HUES64 (cell line): ENCODE measurements at regions not wholly inside any gene's neighbourhood (a gene's known extent, or its start where the extent isn't known, plus 50 kb on each side); places are given as distances from the start of the nearest gene placed in this dataset.
"Not testable (repeated sequence)": the region's sequence is repeated elsewhere in the genome, so short reads cannot be mapped to it uniquely, and the experiment has no call there.

Source experiments
- H3K27ac ChIP-seq: 2 replicates; pipeline ENCODE4 v1.7.0; 2013; ENCODE audit warnings: low read depth, low read length, inconsistent platforms
- H3K27me3 ChIP-seq: 2 replicates; pipeline ENCODE4 v1.6.1; 2013; ENCODE audit warnings: mild to moderate bottlenecking, low read length; ENCODE audit not compliant: insufficient read depth
- H3K36me3 ChIP-seq: 2 replicates; pipeline ENCODE4 v1.6.1; 2013; ENCODE audit warnings: mild to moderate bottlenecking, low read length; ENCODE audit not compliant: insufficient read depth
- H3K4me1 ChIP-seq: 2 replicates; pipeline ENCODE4 v1.6.1; 2013; ENCODE audit warnings: mild to moderate bottlenecking, low read length, moderate library complexity; ENCODE audit not compliant: insufficient read depth
- H3K4me3 ChIP-seq: 2 replicates; pipeline ENCODE4 v1.5.1; 2013; ENCODE audit warnings: mild to moderate bottlenecking, low read length, moderate library complexity
- H3K9ac ChIP-seq: 2 replicates; pipeline ENCODE4 v1.6.1; 2013; ENCODE audit warnings: mild to moderate bottlenecking, low read depth, low read length
- H3K9me3 ChIP-seq: 2 replicates; pipeline ENCODE4 v1.6.1; 2013; ENCODE audit warnings: low read depth, low read length; ENCODE audit not compliant: insufficient read depth
- WGBS: fragments of 150-250, 120-280 bp; methylation state at CpG from one replicate; pipeline ENCODE4 v1.1.7; 2013; ENCODE audit warnings: missing lambda C conversion rate; 5-methylcytosine and 5-hydroxymethylcytosine counted together

DNA sequence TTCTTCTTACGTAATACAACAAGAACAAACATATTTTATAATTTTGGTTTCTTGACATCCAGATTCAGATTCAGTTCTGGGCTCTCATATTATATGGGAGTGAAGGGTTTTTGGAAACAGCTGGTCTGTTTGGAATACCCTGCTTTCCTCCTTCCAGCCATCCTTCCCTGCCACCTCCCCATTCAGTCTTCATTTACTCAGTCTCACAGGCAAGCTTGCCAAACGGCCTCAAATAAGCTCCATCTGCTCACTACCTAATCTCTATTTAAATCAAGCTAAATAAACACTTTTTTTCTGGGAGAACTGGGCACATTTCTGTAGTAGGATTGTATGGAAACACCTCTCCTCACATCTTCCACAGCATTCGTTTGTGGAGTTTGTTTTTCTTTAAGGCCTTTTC is 147.5 kb downstream of the RND3 start:
- Histone ChIP-seq H3K9me3 (no peaks in the 10 kb centered on the region), H3K27me3 (no peaks in the 10 kb centered on the region), H3K4me3 (no peak overlapping the region), H3K36me3 (no peaks in the 10 kb centered on the region), H3K9ac (no peak overlapping the region), H3K4me1 (peaks cover 7% of the 10 kb centered on the region), H3K27ac (no peak overlapping the region)
- 72% methylated on average over 1 of the region's 3 CpGs for WGBS

DNA sequence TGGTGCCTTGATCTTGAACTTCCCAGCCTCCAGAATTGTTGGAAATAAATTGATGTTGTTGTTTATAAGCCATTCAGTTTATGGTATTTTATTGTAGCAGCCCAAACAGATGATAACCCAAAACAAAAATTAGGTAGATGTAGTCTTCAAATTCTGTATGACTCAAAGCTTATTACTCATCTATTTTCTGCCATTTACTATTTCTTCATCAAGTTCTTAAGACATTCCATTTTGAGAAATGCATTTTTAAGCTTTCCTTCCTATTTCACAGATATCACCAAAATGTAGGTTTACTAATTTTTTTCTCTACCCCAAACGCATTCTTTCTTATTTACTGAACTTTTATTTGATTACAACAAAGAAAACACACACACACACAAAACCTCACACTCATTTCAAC is 148.2 kb downstream of the RND3 start:
- Histone ChIP-seq H3K36me3 (no peaks in the 10 kb centered on the region), H3K27me3 (no peaks in the 10 kb centered on the region), H3K4me1 (peaks cover 7% of the 10 kb centered on the region), H3K9ac (no peak overlapping the region), H3K4me3 (no peak overlapping the region), H3K9me3 (no peaks in the 10 kb centered on the region), H3K27ac (no peak overlapping the region)
- WGBS: 88% methylated on average over 1 of the region's 1 CpG

- Histone ChIP-seq H3K27ac (no peak overlapping the region), H3K9me3 (no peaks in the 10 kb centered on the region), H3K4me1 (peaks cover 9% of the 10 kb centered on the region), H3K9ac (no peak overlapping the region), H3K27me3 (no peaks in the 10 kb centered on the region), H3K4me3 (no peak overlapping the region), H3K36me3 (no peaks in the 10 kb centered on the region)
- no CpG with 5 or more reads among the region's 1 CpG for WGBS
Observed at GRCh38 chr2:150335596-150335995, 151.9 kb downstream of the RND3 start.

- Histone ChIP-seq H3K9ac (no peak overlapping the region), H3K9me3 (no peaks in the 10 kb centered on the region), H3K4me3 (no peak overlapping the region), H3K36me3 (no peaks in the 10 kb centered on the region), H3K27me3 (no peaks in the 10 kb centered on the region), H3K27ac (no peak overlapping the region), H3K4me1 (peaks cover 10% of the 10 kb centered on the region)
- WGBS: 97% methylated on average over 2 of the region's 2 CpGs
Observed at GRCh38 chr2:150332383-150332782, 155.1 kb downstream of the RND3 start.

GRCh38 chr2:150327564-150328489 is 159.6 kb downstream of the RND3 start:
- 80% methylated on average over 14 of the region's 14 CpGs for WGBS
- Histone ChIP-seq H3K9ac (peak overlapping the region; percentile 12; the same call in 1 of the 2 replicates), H3K9me3 (no peaks in the 10 kb centered on the region), H3K36me3 (no peaks in the 10 kb centered on the region), H3K4me1 (peaks cover 14% of the 10 kb centered on the region), H3K4me3 (no peak overlapping the region), H3K27me3 (no peaks in the 10 kb centered on the region), H3K27ac (0 out of 2 replicates have a peak overlapping the region, but pooled peaks have one; percentile 4)

- Histone ChIP-seq H3K4me3 (no peak overlapping the region), H3K27me3 (no peaks in the 10 kb centered on the region), H3K4me1 (peaks cover 22% of the 10 kb centered on the region), H3K9ac (no peak overlapping the region), H3K9me3 (no peaks in the 10 kb centered on the region), H3K27ac (no peak overlapping the region), H3K36me3 (no peaks in the 10 kb centered on the region)
- 98% methylated on average over 6 of the region's 6 CpGs for WGBS
Observed at GRCh38 chr2:150325656-150326314, 161.7 kb downstream of the RND3 start.

GRCh38 chr2:150323071-150323470 is 164.4 kb downstream of the RND3 start:
- H3K27me3 ChIP-seq, H3K4me3 ChIP-seq, H3K27ac ChIP-seq, H3K36me3 ChIP-seq, H3K9ac ChIP-seq, H3K9me3 ChIP-seq: not testable (repeated sequence)
- H3K4me1 ChIP-seq: peaks cover 18% of the 10 kb centered on the region

GRCh38 chr2:150320608-150321007 is 166.9 kb downstream of the RND3 start:
- no peak overlapping the region for H3K27ac ChIP-seq
- H3K4me1 ChIP-seq: peaks cover 8% of the 10 kb centered on the region
- H3K9me3 ChIP-seq: 0 out of 2 replicates have a peak, but pooled peaks cover 3% of the 10 kb centered on the region
- no peak overlapping the region for H3K4me3 ChIP-seq
- no peaks in the 10 kb centered on the region for H3K36me3 ChIP-seq
- H3K27me3 ChIP-seq: no peaks in the 10 kb centered on the region
- no peak overlapping the region for H3K9ac ChIP-seq
- 95% methylated on average over 1 of the region's 1 CpG for WGBS

GRCh38 chr2:150319658-150320555 is 167.6 kb downstream of the RND3 start:
- 92% methylated on average over 4 of the region's 4 CpGs for WGBS
- H3K27me3 ChIP-seq: no peaks in the 10 kb centered on the region
- H3K9me3 ChIP-seq: 0 out of 2 replicates have a peak, but pooled peaks cover 5% of the 10 kb centered on the region
- no peak overlapping the region for H3K4me3 ChIP-seq
- no peaks in the 10 kb centered on the region for H3K36me3 ChIP-seq
- H3K9ac ChIP-seq: no peak overlapping the region
- no peak overlapping the region for H3K27ac ChIP-seq
- peaks cover 8% of the 10 kb centered on the region for H3K4me1 ChIP-seq

DNA sequence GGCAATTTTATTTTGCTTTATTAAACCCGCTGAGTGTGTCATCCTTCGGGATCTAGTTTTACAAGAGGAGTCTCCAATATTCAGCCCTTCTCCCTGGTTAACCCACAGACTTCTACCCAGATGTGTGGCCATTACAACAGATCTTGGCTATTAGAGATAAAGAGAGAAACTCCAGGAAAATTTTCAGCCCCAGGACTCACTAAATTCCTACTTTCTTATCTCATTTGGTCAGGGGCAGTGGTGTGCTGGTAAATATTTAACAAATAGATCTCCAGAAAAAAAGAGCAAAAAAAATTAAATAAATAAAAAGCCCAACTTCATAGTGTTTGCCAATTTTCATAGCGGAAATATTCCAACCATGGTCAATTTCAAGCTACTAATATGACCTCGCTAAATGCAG is 168.4 kb downstream of the RND3 start:
- Histone ChIP-seq H3K9ac (no peak overlapping the region), H3K36me3 (no peaks in the 10 kb centered on the region), H3K9me3 (0 out of 2 replicates have a peak, but pooled peaks cover 5% of the 10 kb centered on the region), H3K4me3 (no peak overlapping the region), H3K4me1 (peaks cover 8% of the 10 kb centered on the region), H3K27ac (no peak overlapping the region), H3K27me3 (no peaks in the 10 kb centered on the region)
- 100% methylated on average over 3 of the region's 4 CpGs for WGBS
